ENCODE measurements at regions not wholly inside any gene's neighbourhood (a gene's known extent, or its start where the extent isn't known, plus 50 kb on each side); places are given as distances from the start of the nearest gene placed in this dataset.

- ChIA-PET CTCF (interaction anchor here (0.6 to 0.8 kb wide), 2 partner anchors 18 to 827 kb away, joined by 3 read pairs; no protein-coding TSS in a partner anchor), POLR2A (ENCODE audit: unreplicated experiment) (interaction anchor here (0.6 kb wide), 1 partner anchor 925 kb away, joined by 5 read pairs; no protein-coding TSS in a partner anchor)
- H3K9me2 ChIP-seq (replicated peaks; ENCODE audit: low read length): no peaks in the 10 kb centered on the region
- intact Hi-C loops (cut with micrococcal nuclease): loop anchor here (10.0 kb wide), 3 partner anchors 593 to 883 kb away; partner anchors contain the start of gene CDH11
- peak overlapping the region; percentile 36; the same call in 1 of the 2 replicates for H3K4me2 ChIP-seq (ENCODE audit: low read length)
- TF ChIP-seq EZH2 (IDR thresholded peaks at IDR 0.05; ENCODE audit: low read length, unreplicated experiment) (no peak), EZH2phosphoT487 (IDR thresholded peaks at IDR 0.05; ENCODE audit: borderline replicate concordance, low read length) (no peak), CTCF (conservative IDR thresholded peaks at IDR 0.05; ENCODE audit: low read depth, low read length) (no peak)
- no peaks in the 10 kb centered on the region for H3K27me3 ChIP-seq (ENCODE audit: low read length)
- 0 out of 2 replicates have a peak overlapping the region, but pooled peaks have one; percentile 17 for H3K4me3 ChIP-seq (ENCODE audit: low read length)
- H3K27ac ChIP-seq (ENCODE audit: low read length): no peak overlapping the region; the same call in 1 of the 2 replicates
- no peaks in the 10 kb centered on the region for H3K36me3 ChIP-seq (ENCODE audit: low read depth, low read length)
- BruUV-seq (replicated peaks): no TSS peak
- H3K4me1 ChIP-seq (ENCODE audit: insufficient read depth, low read length): peaks cover 22% of the 10 kb centered on the region
- no peaks in the 10 kb centered on the region for H4K20me1 ChIP-seq (ENCODE audit: low read length)
- DNase-seq (peak; percentile 71), ATAC-seq (peak; percentile 66)
- peak overlapping the region; percentile 35; the same call in 1 of the 2 replicates for H2AFZ ChIP-seq (ENCODE audit: low read length)
- H3F3A ChIP-seq (ENCODE audit: low read length, unreplicated experiment): no peaks in the 10 kb centered on the region
- no peaks in the 10 kb centered on the region for H3K9me3 ChIP-seq (ENCODE audit: low read length)
- H3K79me2 ChIP-seq (ENCODE audit: low read length): no peaks in the 10 kb centered on the region
- H3K9ac ChIP-seq (ENCODE audit: low read length): no peak overlapping the region
These were observed 358.8 kb upstream of the CDH5 start for GRCh38 chr16:66007717-66008116.

- ATAC-seq (no peak), DNase-seq (no peak)
- no peaks in the 10 kb centered on the region for H3K36me3 ChIP-seq (ENCODE audit: low read depth, low read length)
- H3K4me1 ChIP-seq (ENCODE audit: insufficient read depth, low read length): peaks cover 34% of the 10 kb centered on the region
- no peaks in the 10 kb centered on the region for H3K9me3 ChIP-seq (ENCODE audit: low read length)
- no peak overlapping the region for H3K9ac ChIP-seq (ENCODE audit: low read length)
- no peaks in the 10 kb centered on the region for H3K27me3 ChIP-seq (ENCODE audit: low read length)
- no peak overlapping the region for H2AFZ ChIP-seq (ENCODE audit: low read length)
- H3K9me2 ChIP-seq (replicated peaks; ENCODE audit: low read length): no peaks in the 10 kb centered on the region
- intact Hi-C loops (cut with micrococcal nuclease): loop anchor here (10.0 kb wide), 3 partner anchors 592 to 882 kb away; partner anchors contain the start of gene CDH11
- no peak overlapping the region for H3K4me2 ChIP-seq (ENCODE audit: low read length)
- ChIA-PET POLR2A (ENCODE audit: unreplicated experiment) (no interaction called here), CTCF (no interaction called here)
- no peak overlapping the region for H3K4me3 ChIP-seq (ENCODE audit: low read length)
- H3F3A ChIP-seq (ENCODE audit: low read length, unreplicated experiment): no peaks in the 10 kb centered on the region
- no peak for TF ChIP-seq CTCF (conservative IDR thresholded peaks at IDR 0.05; ENCODE audit: low read depth, low read length)
- TF ChIP-seq EZH2phosphoT487 (IDR thresholded peaks at IDR 0.05; ENCODE audit: borderline replicate concordance, low read length): no peak
- TF ChIP-seq EZH2 (IDR thresholded peaks at IDR 0.05; ENCODE audit: low read length, unreplicated experiment): no peak
- BruUV-seq (replicated peaks): no TSS peak
- no peaks in the 10 kb centered on the region for H4K20me1 ChIP-seq (ENCODE audit: low read length)
- no peaks in the 10 kb centered on the region for H3K79me2 ChIP-seq (ENCODE audit: low read length)
- H3K27ac ChIP-seq (ENCODE audit: low read length): no peak overlapping the region
These were observed 360.0 kb upstream of the CDH5 start for GRCh38 chr16:66006485-66006884.

GRCh38 chr16:66004699-66005098, 361.8 kb upstream of the CDH5 start:
- H3F3A ChIP-seq (ENCODE audit: low read length, unreplicated experiment): no peaks in the 10 kb centered on the region
- BruUV-seq (replicated peaks): no TSS peak
- no peaks in the 10 kb centered on the region for H4K20me1 ChIP-seq (ENCODE audit: low read length)
- ATAC-seq: no peak
- intact Hi-C loops (cut with micrococcal nuclease): loop anchor here (10.0 kb wide), 3 partner anchors 590 to 880 kb away; partner anchors contain the start of gene CDH11
- POLR2A ChIA-PET (ENCODE audit: unreplicated experiment): no interaction called here
- no peaks in the 10 kb centered on the region for H3K79me2 ChIP-seq (ENCODE audit: low read length)
- H3K9me2 ChIP-seq (replicated peaks; ENCODE audit: low read length): no peaks in the 10 kb centered on the region
- H3K4me1 ChIP-seq (ENCODE audit: insufficient read depth, low read length): peaks cover 44% of the 10 kb centered on the region
- CTCF ChIA-PET: no interaction called here
- H3K4me3 ChIP-seq (ENCODE audit: low read length): no peak overlapping the region
- no peaks in the 10 kb centered on the region for H3K27me3 ChIP-seq (ENCODE audit: low read length)
- no peaks in the 10 kb centered on the region for H3K9me3 ChIP-seq (ENCODE audit: low read length)
- no peaks in the 10 kb centered on the region for H3K36me3 ChIP-seq (ENCODE audit: low read depth, low read length)
- H3K9ac ChIP-seq (ENCODE audit: low read length): no peak overlapping the region
- H3K4me2 ChIP-seq (ENCODE audit: low read length): no peak overlapping the region
- DNase-seq: no peak
- no peak overlapping the region for H3K27ac ChIP-seq (ENCODE audit: low read length)
- TF ChIP-seq EZH2phosphoT487 (IDR thresholded peaks at IDR 0.05; ENCODE audit: borderline replicate concordance, low read length): no peak
- no peak for TF ChIP-seq CTCF (conservative IDR thresholded peaks at IDR 0.05; ENCODE audit: low read depth, low read length)
- no peak for TF ChIP-seq EZH2 (IDR thresholded peaks at IDR 0.05; ENCODE audit: low read length, unreplicated experiment)
- H2AFZ ChIP-seq (ENCODE audit: low read length): no peak overlapping the region
